ENCODE measurements at regions not wholly inside any gene's neighbourhood (a gene's known extent, or its start where the extent isn't known, plus 50 kb on each side); places are given as distances from the start of the nearest gene placed in this dataset.

DNA sequence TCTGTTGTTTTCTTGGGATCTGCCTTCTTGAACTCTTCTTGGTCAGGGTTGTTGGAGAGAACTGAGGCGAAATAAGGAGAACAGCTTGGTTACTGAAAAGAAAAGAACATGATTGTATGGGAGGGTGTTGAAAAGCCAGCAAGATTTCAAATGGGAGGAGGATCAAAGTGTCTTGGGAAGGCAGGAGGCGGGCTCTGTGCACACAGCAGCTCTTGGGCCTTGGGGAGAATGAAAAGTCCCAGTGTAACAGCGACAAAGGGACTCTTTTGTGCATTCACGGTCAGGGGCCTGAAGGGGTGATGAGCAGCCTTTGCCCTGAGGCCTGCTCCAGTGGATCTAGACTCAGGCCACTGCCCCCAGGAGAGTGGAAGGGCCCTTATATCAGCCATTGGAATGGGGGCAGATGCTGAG, 135.4 kb downstream of the ADAMTS15 start:
- no peak overlapping the region for H3K4me3 ChIP-seq (ENCODE audit: low read length)
- TF ChIP-seq, protein P1, sequence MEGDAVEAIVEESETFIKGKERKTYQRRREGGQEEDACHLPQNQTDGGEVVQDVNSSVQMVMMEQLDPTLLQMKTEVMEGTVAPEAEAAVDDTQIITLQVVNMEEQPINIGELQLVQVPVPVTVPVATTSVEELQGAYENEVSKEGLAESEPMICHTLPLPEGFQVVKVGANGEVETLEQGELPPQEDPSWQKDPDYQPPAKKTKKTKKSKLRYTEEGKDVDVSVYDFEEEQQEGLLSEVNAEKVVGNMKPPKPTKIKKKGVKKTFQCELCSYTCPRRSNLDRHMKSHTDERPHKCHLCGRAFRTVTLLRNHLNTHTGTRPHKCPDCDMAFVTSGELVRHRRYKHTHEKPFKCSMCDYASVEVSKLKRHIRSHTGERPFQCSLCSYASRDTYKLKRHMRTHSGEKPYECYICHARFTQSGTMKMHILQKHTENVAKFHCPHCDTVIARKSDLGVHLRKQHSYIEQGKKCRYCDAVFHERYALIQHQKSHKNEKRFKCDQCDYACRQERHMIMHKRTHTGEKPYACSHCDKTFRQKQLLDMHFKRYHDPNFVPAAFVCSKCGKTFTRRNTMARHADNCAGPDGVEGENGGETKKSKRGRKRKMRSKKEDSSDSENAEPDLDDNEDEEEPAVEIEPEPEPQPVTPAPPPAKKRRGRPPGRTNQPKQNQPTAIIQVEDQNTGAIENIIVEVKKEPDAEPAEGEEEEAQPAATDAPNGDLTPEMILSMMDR (conservative IDR thresholded peaks at IDR 0.05; ENCODE audit: low read length), result no peak
- no peak for DNase-seq (ENCODE audit: low read depth)

GRCh38 chr11:130585545-130585944, 137.1 kb downstream of the ADAMTS15 start:
- no peak overlapping the region for H3K4me3 ChIP-seq (ENCODE audit: low read length)
- DNase-seq (ENCODE audit: low read depth), result peak; percentile 87
- TF ChIP-seq, protein P1 (conservative IDR thresholded peaks at IDR 0.05; ENCODE audit: low read length), result no peak

DNA sequence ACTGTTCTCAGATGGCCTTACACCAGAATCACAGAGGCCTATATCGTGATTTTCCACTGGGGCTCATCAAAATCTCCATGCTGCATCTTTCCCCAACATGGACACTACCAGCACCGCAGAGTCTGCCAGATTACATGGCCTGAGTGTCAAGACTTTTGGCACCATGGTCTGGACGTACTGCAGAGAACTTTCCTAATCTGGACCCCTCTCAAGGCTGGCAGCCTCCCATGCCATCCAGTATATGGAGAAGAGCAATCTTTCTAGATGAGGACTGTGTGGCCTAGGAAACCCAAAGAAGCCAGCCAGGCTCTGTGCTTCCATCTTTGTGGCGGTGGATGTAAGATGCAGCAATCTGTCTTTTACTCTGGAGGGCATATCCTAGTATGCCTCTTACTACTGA, 139.2 kb downstream of the ADAMTS15 start:
- H3K4me3 ChIP-seq (ENCODE audit: low read length), result no peak overlapping the region
- TF ChIP-seq, protein P1 (conservative IDR thresholded peaks at IDR 0.05; ENCODE audit: low read length), result no peak
- no peak for DNase-seq (ENCODE audit: low read depth)

DNA sequence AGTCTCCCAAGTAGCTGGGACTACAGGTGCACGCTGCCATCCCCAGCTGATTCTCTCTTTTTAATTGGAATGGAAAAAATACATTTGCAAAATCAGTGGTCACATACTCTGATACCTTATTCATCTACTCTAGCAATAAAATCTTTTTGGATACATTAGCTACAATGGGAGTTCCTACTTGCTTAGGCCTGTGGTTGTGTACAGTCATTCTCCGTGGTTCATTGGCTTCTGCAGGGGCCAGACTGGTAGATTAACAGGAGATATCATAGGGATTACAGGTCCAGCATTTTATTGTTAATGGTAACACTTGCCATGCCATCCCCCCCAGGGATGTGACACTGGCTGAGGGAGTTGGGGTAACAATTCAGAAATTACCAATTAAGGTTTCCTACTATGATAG, 140.0 kb downstream of the ADAMTS15 start:
- DNase-seq (ENCODE audit: low read depth), result no peak
- no peak overlapping the region for H3K4me3 ChIP-seq (ENCODE audit: low read length)
- TF ChIP-seq, protein P1 (conservative IDR thresholded peaks at IDR 0.05; ENCODE audit: low read length), result no peak

DNA sequence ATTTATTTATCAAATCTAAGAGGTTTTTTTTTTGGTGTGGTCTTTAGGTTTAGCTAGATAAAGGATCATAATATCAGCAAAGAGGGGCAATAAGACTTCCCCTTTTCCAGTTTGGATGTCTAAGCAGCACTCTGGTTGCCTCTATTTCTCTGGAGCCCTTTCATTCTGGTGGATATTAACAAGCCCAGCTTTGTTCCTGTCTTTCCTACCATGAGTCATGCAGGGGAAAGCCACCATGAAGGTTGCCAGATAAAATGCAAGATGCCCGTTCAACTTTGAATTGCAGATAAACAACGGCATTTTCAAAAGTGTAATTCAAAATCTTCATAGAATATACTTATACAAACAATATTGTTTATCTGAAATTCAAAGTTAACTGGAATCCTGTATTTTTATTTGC, 143.6 kb downstream of the ADAMTS15 start:
- TF ChIP-seq, protein P1 (conservative IDR thresholded peaks at IDR 0.05; ENCODE audit: low read length), result no peak
- no peak overlapping the region for H3K4me3 ChIP-seq (ENCODE audit: low read length)
- peak; percentile 31 for DNase-seq (ENCODE audit: low read depth)

DNA sequence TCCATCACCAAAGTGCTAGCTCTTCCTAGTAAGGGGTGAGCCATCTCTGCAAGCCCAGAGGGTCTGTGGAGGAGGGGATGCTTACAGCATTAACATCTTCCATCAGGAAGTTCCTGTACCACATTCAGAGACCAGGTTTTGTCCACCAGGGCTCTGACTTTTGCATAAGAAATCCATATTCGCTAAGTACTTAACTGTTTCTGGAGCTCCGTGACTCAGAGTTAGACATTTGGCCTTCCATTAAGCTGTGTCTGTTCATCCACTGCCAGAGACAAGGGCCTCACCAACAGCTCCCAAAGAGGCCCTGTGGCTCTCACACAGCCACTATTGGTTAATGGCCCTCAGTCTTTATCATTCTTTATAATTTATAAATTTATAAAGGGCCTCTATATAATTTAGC, 144.6 kb downstream of the ADAMTS15 start:
- TF ChIP-seq, protein P1 (conservative IDR thresholded peaks at IDR 0.05; ENCODE audit: low read length), result no peak
- no peak for DNase-seq (ENCODE audit: low read depth)
- no peak overlapping the region for H3K4me3 ChIP-seq (ENCODE audit: low read length)

DNA sequence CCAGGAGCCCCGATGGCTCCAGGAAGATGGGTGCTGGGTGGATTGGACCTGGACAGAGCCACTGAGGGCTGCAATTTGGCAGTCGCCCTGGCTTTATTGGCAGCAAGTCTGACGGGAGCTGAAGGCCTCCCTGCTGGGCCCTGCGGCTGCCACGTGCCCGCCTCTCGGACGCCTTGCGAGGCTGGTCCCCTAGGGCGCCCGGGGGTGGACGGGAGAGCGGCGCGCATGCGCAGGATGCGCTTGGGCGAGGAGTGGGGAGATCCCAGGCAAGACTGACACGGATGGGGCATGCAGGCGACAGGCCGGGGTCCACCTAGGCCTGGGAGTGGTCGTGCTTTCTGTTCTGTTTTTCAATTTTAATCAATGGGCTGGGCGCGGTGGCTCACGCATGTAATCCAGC, 150.0 kb downstream of the ADAMTS15 start:
- TF ChIP-seq, protein P1 (conservative IDR thresholded peaks at IDR 0.05; ENCODE audit: low read length), result no peak
- H3K4me3 ChIP-seq (ENCODE audit: low read length), result no peak overlapping the region
- DNase-seq (ENCODE audit: low read depth), result no peak

Data from AG10803 (cell line).